NCI-H2196 (cell line): ENCODE measurements at regions not wholly inside any gene's neighbourhood (a gene's known extent, or its start where the extent isn't known, plus 50 kb on each side); places are given as distances from the start of the nearest gene placed in this dataset.
"Not testable (repeated sequence)": the region's sequence is repeated elsewhere in the genome, so short reads cannot be mapped to it uniquely, and the experiment has no call there.

Experiments
- DNase-seq: peaks from one replicate; lab custom pipeline; 2025; ENCODE audit not compliant: unreplicated experiment; lab: John Stamatoyannopoulos, UW

GRCh38 chr7:106713452-106713851, 52.5 kb upstream of the CCDC71L start:
- not testable (repeated sequence) for DNase-seq

GRCh38 chr7:106714590-106715442, 53.9 kb upstream of the CCDC71L start:
- DNase-seq = not testable (repeated sequence)

GRCh38 chr7:106715730-106716129, 54.8 kb upstream of the CCDC71L start:
- DNase-seq = no peak

GRCh38 chr7:106717254-106717954, 56.4 kb upstream of the CCDC71L start:
- no peak for DNase-seq

- DNase-seq = no peak
Observed at GRCh38 chr7:106717955-106718871, 57.3 kb upstream of the CCDC71L start.

- no peak for DNase-seq
Observed at GRCh38 chr7:106720641-106721040, 59.7 kb upstream of the CCDC71L start.

GRCh38 chr7:106721816-106722785, 61.1 kb upstream of the CCDC71L start:
- no peak for DNase-seq

GRCh38 chr7:106723398-106723797, 62.4 kb upstream of the CCDC71L start:
- no peak for DNase-seq

GRCh38 chr7:106729720-106730385, 68.9 kb upstream of the CCDC71L start:
- no peak for DNase-seq

GRCh38 chr7:106731187-106731586, 70.2 kb upstream of the CCDC71L start:
- no peak for DNase-seq

- no peak for DNase-seq
Observed at GRCh38 chr7:106731646-106732444, 70.9 kb upstream of the CCDC71L start.

GRCh38 chr7:106735637-106736036, 74.7 kb upstream of the CCDC71L start:
- no peak for DNase-seq

GRCh38 chr7:106736123-106736507, 75.2 kb upstream of the CCDC71L start:
- DNase-seq = no peak

GRCh38 chr7:106736508-106737201, 75.7 kb upstream of the CCDC71L start:
- peak; percentile 18 for DNase-seq

- DNase-seq = no peak
Observed at GRCh38 chr7:106737202-106737562, 76.2 kb upstream of the CCDC71L start.

- no peak for DNase-seq
Observed at GRCh38 chr7:106740806-106741205, 79.8 kb upstream of the CCDC71L start.

GRCh38 chr7:106744563-106745091, 83.7 kb upstream of the CCDC71L start:
- no peak for DNase-seq

- DNase-seq = not testable (repeated sequence)
Observed at GRCh38 chr7:106747301-106747700, 86.3 kb upstream of the CCDC71L start.
